ENCODE measurements at regions not wholly inside any gene's neighbourhood (a gene's known extent, or its start where the extent isn't known, plus 50 kb on each side); places are given as distances from the start of the nearest gene placed in this dataset.

- DNase-seq (ENCODE audit: low spot score): no peak
- Histone ChIP-seq H3K27ac (ENCODE audit: poor library complexity, severe bottlenecking) (no peak overlapping the region), H3K4me1 (ENCODE audit: insufficient read depth, poor library complexity, severe bottlenecking) (no peaks in the 10 kb centered on the region), H3K9me3 (ENCODE audit: severe bottlenecking) (no peaks in the 10 kb centered on the region), H3K27me3 (ENCODE audit: insufficient read depth, poor library complexity, severe bottlenecking) (no peaks in the 10 kb centered on the region), H3K36me3 (ENCODE audit: low read depth) (no peaks in the 10 kb centered on the region), H3K4me3 (ENCODE audit: severe bottlenecking) (no peak overlapping the region)
- no peak for TF ChIP-seq CTCF (IDR thresholded peaks at IDR 0.05; ENCODE audit: poor library complexity, severe bottlenecking)
- no peak for ATAC-seq (ENCODE audit: low read depth)
Measured at GRCh38 chr4:132267321-132267720, 881.8 kb upstream of the PCDH10 start.

- DNase-seq (ENCODE audit: low spot score) (no peak), ATAC-seq (ENCODE audit: low read depth) (no peak)
- H3K36me3 ChIP-seq (ENCODE audit: low read depth): no peaks in the 10 kb centered on the region
- no peak overlapping the region for H3K27ac ChIP-seq (ENCODE audit: poor library complexity, severe bottlenecking)
- no peaks in the 10 kb centered on the region for H3K4me1 ChIP-seq (ENCODE audit: insufficient read depth, poor library complexity, severe bottlenecking)
- H3K4me3 ChIP-seq (ENCODE audit: severe bottlenecking): no peak overlapping the region
- H3K9me3 ChIP-seq (ENCODE audit: severe bottlenecking): no peaks in the 10 kb centered on the region
- no peak for TF ChIP-seq CTCF (IDR thresholded peaks at IDR 0.05; ENCODE audit: poor library complexity, severe bottlenecking)
- H3K27me3 ChIP-seq (ENCODE audit: insufficient read depth, poor library complexity, severe bottlenecking): no peaks in the 10 kb centered on the region
Measured at GRCh38 chr4:132269303-132269990, 879.6 kb upstream of the PCDH10 start.

GRCh38 chr4:132275583-132276121 lies 873.4 kb upstream of the PCDH10 start:
- ATAC-seq (ENCODE audit: low read depth): peak; percentile 95
- Histone ChIP-seq H3K9me3 (ENCODE audit: severe bottlenecking) (no peaks in the 10 kb centered on the region), H3K27ac (ENCODE audit: poor library complexity, severe bottlenecking) (no peak overlapping the region), H3K27me3 (ENCODE audit: insufficient read depth, poor library complexity, severe bottlenecking) (no peaks in the 10 kb centered on the region), H3K36me3 (ENCODE audit: low read depth) (no peaks in the 10 kb centered on the region), H3K4me1 (ENCODE audit: insufficient read depth, poor library complexity, severe bottlenecking) (peaks cover 12% of the 10 kb centered on the region), H3K4me3 (ENCODE audit: severe bottlenecking) (no peak overlapping the region)
- no peak for DNase-seq (ENCODE audit: low spot score)
- TF ChIP-seq CTCF (IDR thresholded peaks at IDR 0.05; ENCODE audit: poor library complexity, severe bottlenecking): no peak

DNA sequence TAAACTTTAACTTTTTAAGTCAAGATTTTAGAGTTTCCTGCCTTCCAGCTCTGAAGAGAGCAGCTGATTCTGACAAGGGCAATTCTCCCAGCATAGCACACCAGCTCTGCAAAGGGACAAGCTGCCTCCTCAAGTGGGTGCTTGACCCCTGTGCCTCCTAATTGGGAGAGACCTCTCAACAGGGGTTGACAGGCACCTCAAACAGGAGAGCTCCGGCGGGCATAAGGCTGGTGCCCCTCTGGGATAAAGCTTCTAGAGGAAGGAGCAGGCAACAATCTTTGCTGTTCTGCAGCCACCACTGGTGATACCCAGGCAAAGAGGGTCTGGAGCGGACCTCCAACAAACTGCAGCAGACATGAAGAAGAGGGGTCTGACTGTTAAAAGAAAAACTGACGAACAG lies 872.9 kb upstream of the PCDH10 start:
- DNase-seq (ENCODE audit: low spot score): peak; percentile 12
- Histone ChIP-seq H3K27ac (ENCODE audit: poor library complexity, severe bottlenecking) (no peak overlapping the region), H3K27me3 (ENCODE audit: insufficient read depth, poor library complexity, severe bottlenecking) (no peaks in the 10 kb centered on the region), H3K36me3 (ENCODE audit: low read depth) (no peaks in the 10 kb centered on the region), H3K4me3 (ENCODE audit: severe bottlenecking) (no peak overlapping the region), H3K4me1 (ENCODE audit: insufficient read depth, poor library complexity, severe bottlenecking) (peaks cover 12% of the 10 kb centered on the region), H3K9me3 (ENCODE audit: severe bottlenecking) (no peaks in the 10 kb centered on the region)
- TF ChIP-seq CTCF (IDR thresholded peaks at IDR 0.05; ENCODE audit: poor library complexity, severe bottlenecking): no peak
- ATAC-seq (ENCODE audit: low read depth): no peak

DNA sequence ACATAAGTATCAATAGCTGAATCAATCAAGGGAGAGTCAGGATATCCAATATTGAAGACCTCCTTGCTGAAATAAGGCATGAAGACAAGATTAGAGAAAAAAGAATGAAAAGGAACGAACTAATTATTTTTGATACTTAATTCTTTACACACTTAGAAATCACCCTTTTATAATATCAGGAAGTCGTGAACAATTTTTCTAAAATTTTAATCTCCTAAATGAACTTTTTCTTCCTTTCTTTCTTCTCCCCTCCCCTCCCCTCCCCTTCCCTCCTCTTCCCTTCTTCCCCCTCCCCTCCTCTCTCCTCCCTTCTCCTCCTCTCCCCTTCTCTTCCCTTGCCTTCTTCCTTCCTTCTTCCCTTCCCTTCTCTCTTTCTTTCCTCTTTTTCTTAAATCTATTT lies 872.1 kb upstream of the PCDH10 start:
- Histone ChIP-seq H3K4me1 (ENCODE audit: insufficient read depth, poor library complexity, severe bottlenecking) (peaks cover 12% of the 10 kb centered on the region), H3K27me3 (ENCODE audit: insufficient read depth, poor library complexity, severe bottlenecking) (no peaks in the 10 kb centered on the region), H3K27ac (ENCODE audit: poor library complexity, severe bottlenecking) (no peak overlapping the region), H3K9me3 (ENCODE audit: severe bottlenecking) (no peaks in the 10 kb centered on the region), H3K36me3 (ENCODE audit: low read depth) (no peaks in the 10 kb centered on the region), H3K4me3 (ENCODE audit: severe bottlenecking) (no peak overlapping the region)
- DNase-seq (ENCODE audit: low spot score) (no peak), ATAC-seq (ENCODE audit: low read depth) (no peak)
- no peak for TF ChIP-seq CTCF (IDR thresholded peaks at IDR 0.05; ENCODE audit: poor library complexity, severe bottlenecking)

Data from RWPE2 (cell line).